ENCODE measurements at regions not wholly inside any gene's neighbourhood (a gene's known extent, or its start where the extent isn't known, plus 50 kb on each side); places are given as distances from the start of the nearest gene placed in this dataset.
"Not testable (repeated sequence)": the region's sequence is repeated elsewhere in the genome, so short reads cannot be mapped to it uniquely, and the experiment has no call there.

DNA sequence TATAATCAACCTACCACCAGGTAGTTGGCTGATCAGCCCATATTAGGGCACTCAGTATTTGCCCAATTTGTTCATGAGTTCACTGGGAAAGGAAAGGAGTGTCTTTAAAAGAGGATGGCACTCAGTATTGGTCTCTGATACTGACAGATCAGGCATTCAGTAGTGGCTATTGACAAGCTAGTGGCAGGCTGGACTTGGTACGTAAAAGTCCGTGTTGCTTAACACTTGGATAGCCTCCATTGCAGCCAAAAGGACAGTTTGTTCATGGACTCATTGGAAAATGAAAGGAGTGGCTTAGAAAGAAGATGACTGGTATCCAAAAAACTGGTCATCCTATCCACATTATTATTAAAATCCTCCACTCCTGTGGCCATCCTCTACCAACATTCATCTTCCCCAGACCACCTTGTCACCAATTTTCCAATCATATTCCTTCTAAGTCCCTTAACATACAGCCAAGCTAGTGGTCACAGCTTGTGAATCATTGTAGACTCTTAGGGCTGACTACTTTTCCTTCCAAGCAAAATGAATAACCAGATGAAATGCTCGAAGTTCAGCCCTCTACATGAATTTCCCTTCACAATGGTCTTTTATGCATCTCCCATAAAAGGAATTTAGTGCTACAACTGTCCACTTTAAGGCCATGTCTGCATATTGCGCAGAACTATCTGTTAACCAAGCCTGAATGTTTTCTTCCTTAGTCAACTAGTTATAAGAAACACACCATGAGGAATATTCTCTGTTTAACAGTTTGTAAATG lies 78.6 kb upstream of the MAGI2 start:
- no peak for DNase-seq

DNA sequence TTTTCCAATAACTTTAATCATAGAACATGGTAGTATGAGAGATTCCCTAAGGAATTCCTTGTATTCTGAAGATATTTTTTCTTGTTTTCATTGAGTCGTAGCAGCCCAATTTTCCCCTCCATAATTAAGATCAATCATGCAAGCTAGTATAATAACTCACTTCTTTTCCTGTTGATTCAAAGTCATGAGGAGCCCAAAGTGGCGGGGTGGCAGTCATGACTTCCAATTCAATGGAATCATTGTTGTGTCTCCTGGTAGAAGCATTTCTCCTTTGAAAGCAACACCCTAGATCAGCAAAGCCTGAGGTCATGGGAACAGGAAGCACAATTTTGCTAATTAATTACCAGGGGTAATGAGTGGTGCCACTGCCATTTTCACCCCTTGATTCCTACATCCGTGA lies 77.6 kb upstream of the MAGI2 start:
- DNase-seq: no peak

- no peak for DNase-seq
Measured at GRCh38 chr7:79529881-79530235, 76.4 kb upstream of the MAGI2 start.

DNA sequence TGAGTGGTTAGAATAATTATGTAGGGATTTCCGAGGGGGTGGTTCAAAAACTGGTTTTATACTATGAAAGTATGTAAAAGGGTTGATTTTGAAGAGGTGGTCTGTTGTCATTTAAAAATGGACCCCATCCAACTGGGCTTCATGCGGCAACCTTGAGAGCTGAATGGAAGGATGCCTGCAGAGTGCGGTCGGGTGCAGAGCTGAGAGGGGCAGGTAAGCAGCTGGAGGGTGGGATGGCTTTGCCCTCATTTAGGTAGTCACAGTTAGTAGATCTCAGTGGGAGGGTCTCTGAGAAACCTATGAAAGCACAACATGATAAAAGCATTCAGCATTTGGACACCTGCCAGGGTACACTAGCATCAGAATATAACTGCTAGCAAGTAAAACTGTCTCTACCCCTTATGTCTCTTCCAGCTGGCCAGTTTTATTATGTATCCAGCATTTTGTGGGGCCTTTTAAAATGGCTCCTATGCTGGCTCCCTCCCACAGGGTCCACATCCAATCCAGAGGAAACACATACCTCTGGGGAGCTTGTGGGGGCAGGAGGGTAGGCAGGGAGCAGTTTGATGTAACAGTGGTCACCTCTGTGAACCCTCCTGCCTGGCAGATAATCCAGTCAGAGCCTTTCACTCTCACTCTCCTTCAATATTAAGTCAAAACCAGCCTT lies 75.9 kb upstream of the MAGI2 start:
- no peak for DNase-seq

GRCh38 chr7:79528421-79528820 lies 75.0 kb upstream of the MAGI2 start:
- no peak for DNase-seq

DNA sequence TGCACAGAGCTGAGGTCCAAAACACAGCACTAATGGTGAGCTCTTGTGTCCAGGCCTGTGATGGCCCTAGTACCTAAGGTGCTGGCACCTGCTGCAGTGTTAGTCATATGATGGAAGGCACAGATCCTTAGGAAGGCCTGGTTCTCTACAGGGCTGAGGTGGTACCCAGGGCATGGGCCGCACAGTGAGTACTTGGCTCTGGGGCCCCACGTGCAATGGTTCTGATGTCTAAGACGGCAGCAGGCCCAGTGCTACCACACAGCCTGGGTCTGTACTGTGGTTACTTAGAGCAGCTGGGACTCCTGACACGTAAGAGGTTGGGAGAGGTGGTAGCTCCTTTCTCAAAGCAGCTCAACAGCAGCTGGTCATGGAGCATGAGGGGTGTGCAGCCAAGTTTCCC lies 70.6 kb upstream of the MAGI2 start:
- no peak for DNase-seq

DNA sequence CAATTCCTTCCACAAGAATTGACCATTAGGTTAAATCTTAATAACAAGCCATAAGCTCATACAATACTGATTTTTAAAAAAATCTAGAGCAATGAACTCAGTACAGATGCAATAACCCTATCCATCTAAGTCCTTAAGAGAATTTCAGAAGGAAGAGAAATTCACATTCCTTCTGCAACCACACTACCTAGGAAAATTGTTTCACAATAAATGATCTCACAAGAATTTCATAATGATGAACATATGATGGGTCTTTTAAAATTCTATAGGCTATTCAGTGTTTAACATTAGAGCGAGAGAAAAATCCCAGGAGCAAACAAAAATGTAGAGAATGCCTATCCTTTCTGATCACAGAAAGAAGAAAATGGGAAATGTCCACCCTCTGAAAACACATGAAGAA lies 70.0 kb upstream of the MAGI2 start:
- DNase-seq: no peak

GRCh38 chr7:79520543-79520942 lies 67.1 kb upstream of the MAGI2 start:
- DNase-seq: no peak

DNA sequence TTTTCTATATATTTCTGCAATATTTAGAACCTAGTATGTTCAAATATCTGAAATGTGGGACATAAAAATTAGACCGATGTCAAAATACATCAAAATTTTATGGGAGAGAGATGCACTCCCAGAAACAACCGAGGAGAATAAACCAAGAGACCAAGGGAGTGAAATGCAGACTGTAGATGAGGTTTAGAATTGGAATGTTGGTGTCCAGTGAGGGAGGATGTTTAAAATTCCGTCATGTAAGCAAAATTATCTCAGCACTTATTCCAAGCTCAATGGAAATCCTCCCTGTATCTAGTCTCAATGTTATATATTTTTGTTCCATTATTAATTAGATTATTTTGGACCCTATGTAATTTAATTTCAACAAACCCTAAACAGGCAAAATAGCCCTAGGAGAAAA lies 61.9 kb upstream of the MAGI2 start:
- DNase-seq: no peak

DNA sequence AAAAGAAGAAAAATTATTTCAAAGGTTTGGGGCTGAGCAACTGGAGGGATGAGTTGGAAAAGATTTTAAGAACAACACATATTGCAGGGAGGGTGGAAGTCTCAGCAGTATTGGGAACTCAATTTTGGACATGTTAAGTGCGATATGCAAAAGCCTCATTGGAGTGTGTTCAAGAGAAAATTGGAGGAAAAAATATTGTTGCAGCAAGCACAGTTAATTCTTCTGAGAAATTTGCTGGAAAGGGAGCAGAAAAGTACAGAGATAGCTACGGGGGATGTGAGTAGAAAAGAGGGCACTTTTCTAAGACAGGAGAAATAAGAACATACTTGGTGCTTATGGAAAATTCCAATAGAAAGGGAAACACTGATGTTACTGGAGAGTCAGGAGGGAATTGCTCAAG lies 59.8 kb upstream of the MAGI2 start:
- no peak for DNase-seq

DNA sequence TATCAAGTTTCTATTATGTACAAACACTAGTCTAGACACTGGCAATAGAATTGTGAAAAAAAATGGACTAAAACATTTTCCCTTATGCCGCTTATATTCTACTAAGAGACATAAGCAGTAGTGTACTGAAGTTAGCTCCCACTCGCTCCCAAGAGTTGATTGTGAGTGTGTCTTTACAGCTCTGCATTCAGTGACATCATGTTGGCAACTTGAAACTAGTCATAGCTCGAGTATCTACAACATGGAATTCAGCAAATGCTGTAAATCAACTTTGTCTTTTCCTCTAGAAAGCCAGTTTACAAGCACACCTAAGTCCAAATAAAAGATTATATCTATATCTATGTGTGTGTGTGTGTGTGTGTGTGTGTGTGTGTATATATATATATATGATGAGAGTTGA lies 58.8 kb upstream of the MAGI2 start:
- DNase-seq: no peak

DNA sequence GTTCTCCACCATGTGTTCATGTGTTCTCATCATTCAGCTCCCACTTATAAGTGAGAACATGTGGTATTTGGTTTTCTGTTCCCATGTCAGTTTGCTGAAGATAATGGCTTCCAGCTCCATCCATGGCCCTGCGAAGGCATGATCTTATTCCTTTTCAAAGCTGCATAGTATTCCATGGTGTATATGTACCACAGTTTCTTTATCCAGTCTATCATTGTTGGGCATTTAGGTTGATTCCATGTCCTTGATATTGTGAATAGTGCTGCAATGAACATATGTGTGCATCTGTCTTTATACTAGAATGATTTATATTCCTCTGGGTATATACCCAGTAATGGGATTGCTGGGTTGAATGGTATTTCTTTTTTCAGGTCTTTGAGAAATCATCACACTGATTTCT lies 57.6 kb upstream of the MAGI2 start:
- DNase-seq: not testable (repeated sequence)

DNA sequence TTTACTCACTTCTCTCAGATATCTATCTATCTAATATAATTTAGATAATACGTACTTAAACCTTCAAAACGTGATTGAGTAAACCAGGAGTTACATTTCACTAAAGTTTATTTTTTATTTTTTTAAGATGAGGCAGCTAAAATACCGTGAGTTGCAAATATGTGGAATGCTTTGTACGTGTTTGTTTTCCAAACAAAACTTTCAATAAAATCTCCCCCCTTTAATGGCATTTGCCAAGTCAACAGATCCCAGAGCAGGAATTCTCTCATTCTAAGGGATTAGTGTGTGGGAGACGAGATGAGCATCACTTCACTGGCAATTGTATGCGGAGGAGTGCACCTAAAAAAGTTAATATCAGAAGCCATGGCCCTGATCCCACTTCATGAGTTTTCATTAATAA lies 53.7 kb upstream of the MAGI2 start:
- no peak for DNase-seq

GRCh38 chr7:79506481-79506880 lies 53.0 kb upstream of the MAGI2 start:
- no peak for DNase-seq

GRCh38 chr7:79504607-79505389 lies 51.3 kb upstream of the MAGI2 start:
- DNase-seq: no peak
